ENCODE measurements at regions not wholly inside any gene's neighbourhood (a gene's known extent, or its start where the extent isn't known, plus 50 kb on each side); places are given as distances from the start of the nearest gene placed in this dataset.

- CTCF ChIA-PET, result no interaction called here
- WGBS (ENCODE audit: low lambda C conversion rate), result 94% methylated on average over 3 of the region's 3 CpGs
- POLR2A ChIA-PET, result no interaction called here
Measured at GRCh38 chr6:11412616-11413015, 124.9 kb upstream of the TMEM170B start.

GRCh38 chr6:11412011-11412424, 125.5 kb upstream of the TMEM170B start:
- no peak for DNase-seq
- POLR2A ChIA-PET, result no interaction called here
- Histone ChIP-seq H3K27me3 (ENCODE audit: insufficient read depth) (no peaks in the 10 kb centered on the region), H3K36me3 (replicated peaks in 1 of 2; ENCODE audit: control insufficient read depth in 1 of 2, insufficient read depth in 2 of 2, low read length in 1 of 2) (no peaks in the 10 kb centered on the region), H3F3A (replicated peaks; ENCODE audit: insufficient read depth) (peaks cover 33% of the 10 kb centered on the region), H3K79me2 (ENCODE audit: insufficient read depth) (no peaks in the 10 kb centered on the region), H3K9me3 (no peaks in the 10 kb centered on the region), H3K9ac (no peak overlapping the region), H3K27ac (ENCODE audit: low read depth in 2 of 2, low read length in 1 of 2) (peak overlapping the region; percentile 68 to 80), H3K4me1 (ENCODE audit: control insufficient read depth in 1 of 2, insufficient read depth in 2 of 2, low read depth in 1 of 2, low read length in 1 of 2) (peaks cover 9 to 23% of the 10 kb centered on the region in 2 experiments), H3K4me3 (ENCODE audit: low read depth in 2 of 2, low read length in 1 of 2) (no peak overlapping the region), H4K20me1 (ENCODE audit: insufficient read depth) (no peaks in the 10 kb centered on the region; the same call in 1 of the 2 replicates), H3K9me2 (no peaks in the 10 kb centered on the region), H3K4me2 (peak overlapping the region; percentile 14; the same call in 1 of the 2 replicates), H2AFZ (ENCODE audit: low read depth) (no peak overlapping the region)
- WGBS (ENCODE audit: low lambda C conversion rate), result 38% methylated on average over 2 of the region's 2 CpGs
- TF ChIP-seq JUND (IDR thresholded peaks at IDR 0.05) (peak; percentile 31), IRF3 (IDR thresholded peaks at IDR 0.05; ENCODE audit: low read depth, low read length) (no peak), TEAD4 (IDR thresholded peaks at IDR 0.05; ENCODE audit: borderline replicate concordance, insufficient read depth) (no peak), TCF12 (IDR thresholded peaks at IDR 0.05) (peak; percentile 35; the same call in 1 of the 2 replicates), GATA2 (CRISPR knock-in tag; IDR thresholded peaks at IDR 0.05) (peak; percentile 22; the same call in 1 of the 2 replicates), FOSL2 (IDR thresholded peaks at IDR 0.05; ENCODE audit: borderline replicate concordance, low read depth) (no peak)
- CTCF ChIA-PET, result no interaction called here

More at GRCh38 chr6:11412616-11413015, 124.9 kb upstream of the TMEM170B start:
- H3K4me3 ChIP-seq (ENCODE audit: low read depth in 2 of 2, low read length in 1 of 2), result no peak overlapping the region
- TF ChIP-seq NRF1 (IDR thresholded peaks at IDR 0.05; ENCODE audit: low read depth, low read length) (no peak), CTCF (IDR thresholded peaks at IDR 0.05) (no peak)
- no peak overlapping the region for H3K9ac ChIP-seq
- peak overlapping the region; percentile 68 to 80; a peak in 3 of 4 replicates for H3K27ac ChIP-seq (ENCODE audit: low read depth in 2 of 2, low read length in 1 of 2)
- H2AFZ ChIP-seq (ENCODE audit: low read depth), result no peak overlapping the region
- H3K36me3 ChIP-seq (replicated peaks in 1 of 2; ENCODE audit: control insufficient read depth in 1 of 2, insufficient read depth in 2 of 2, low read length in 1 of 2), result no peaks in the 10 kb centered on the region
- DNase-seq, result no peak
- H3K27me3 ChIP-seq (ENCODE audit: insufficient read depth), result no peaks in the 10 kb centered on the region
- H3F3A ChIP-seq (replicated peaks; ENCODE audit: insufficient read depth), result peaks cover 33% of the 10 kb centered on the region
- no peaks in the 10 kb centered on the region for H3K9me3 ChIP-seq
- H3K4me2 ChIP-seq, result no peak overlapping the region
- H3K9me2 ChIP-seq, result no peaks in the 10 kb centered on the region
- no peaks in the 10 kb centered on the region; the same call in 1 of the 2 replicates for H4K20me1 ChIP-seq (ENCODE audit: insufficient read depth)
- peaks cover 9 to 23% of the 10 kb centered on the region in 2 experiments for H3K4me1 ChIP-seq (ENCODE audit: control insufficient read depth in 1 of 2, insufficient read depth in 2 of 2, low read depth in 1 of 2, low read length in 1 of 2)
- H3K79me2 ChIP-seq (ENCODE audit: insufficient read depth), result no peaks in the 10 kb centered on the region

GRCh38 chr6:11411593-11411992, 126.0 kb upstream of the TMEM170B start:
- no peak overlapping the region for H3K9ac ChIP-seq
- ChIA-PET POLR2A (interaction anchor here (0.6 kb wide), 1 partner anchor 179 kb away, joined by 3 read pairs; the partner anchor contains the start of gene NEDD9), CTCF (no interaction called here)
- H3K4me3 ChIP-seq (ENCODE audit: low read depth in 2 of 2, low read length in 1 of 2), result no peak overlapping the region
- H3K27ac ChIP-seq (ENCODE audit: low read depth in 2 of 2, low read length in 1 of 2), result peak overlapping the region; percentile 68 to 80
- H3K9me3 ChIP-seq, result no peaks in the 10 kb centered on the region
- H3K4me2 ChIP-seq, result peak overlapping the region; percentile 14; the same call in 1 of the 2 replicates
- peaks cover 33% of the 10 kb centered on the region for H3F3A ChIP-seq (replicated peaks; ENCODE audit: insufficient read depth)
- H2AFZ ChIP-seq (ENCODE audit: low read depth), result no peak overlapping the region
- 94% methylated on average over 3 of the region's 3 CpGs for WGBS (ENCODE audit: low lambda C conversion rate)
- no peaks in the 10 kb centered on the region for H3K79me2 ChIP-seq (ENCODE audit: insufficient read depth)
- DNase-seq, result no peak
- H3K9me2 ChIP-seq, result no peaks in the 10 kb centered on the region
- peaks cover 9 to 23% of the 10 kb centered on the region in 2 experiments for H3K4me1 ChIP-seq (ENCODE audit: control insufficient read depth in 1 of 2, insufficient read depth in 2 of 2, low read depth in 1 of 2, low read length in 1 of 2)
- no peaks in the 10 kb centered on the region for H3K27me3 ChIP-seq (ENCODE audit: insufficient read depth)
- H4K20me1 ChIP-seq (ENCODE audit: insufficient read depth), result no peaks in the 10 kb centered on the region; the same call in 1 of the 2 replicates
- no peaks in the 10 kb centered on the region for H3K36me3 ChIP-seq (replicated peaks in 1 of 2; ENCODE audit: control insufficient read depth in 1 of 2, insufficient read depth in 2 of 2, low read length in 1 of 2)
- TF ChIP-seq SIN3A (IDR thresholded peaks at IDR 0.05; ENCODE audit: borderline replicate concordance, low read depth, low read length), result no peak
- TF ChIP-seq SMC3 (IDR thresholded peaks at IDR 0.05; ENCODE audit: low read depth, low read length), result no peak
- no peak for TF ChIP-seq MXI1 (IDR thresholded peaks at IDR 0.05; ENCODE audit: low read depth, low read length)
- no peak for TF ChIP-seq MAX (IDR thresholded peaks at IDR 0.05; ENCODE audit: low read depth)
- TF ChIP-seq IRF3 (IDR thresholded peaks at IDR 0.05; ENCODE audit: low read depth, low read length), result no peak
- no peak for TF ChIP-seq RFX5 (IDR thresholded peaks at IDR 0.05; ENCODE audit: low read length)
